Stimulated activated CD4-positive, alpha-beta T cell treated with anti-CD3 and anti-CD28 coated beads, Interleukin-12 subunit alpha, Interleukin-12 subunit beta, amount 100 ng/mL, for 24 hours (primary cell): ENCODE measurements at regions not wholly inside any gene's neighbourhood (a gene's known extent, or its start where the extent isn't known, plus 50 kb on each side); places are given as distances from the start of the nearest gene placed in this dataset.

ENCODE experiments used
- DNase-seq, 2 experiments: peaks; one replicate each; pipeline ENCODE4 v3.0.0-alpha.2; 2020; ENCODE audit warnings: low read depth in 2 of 2

DNA sequence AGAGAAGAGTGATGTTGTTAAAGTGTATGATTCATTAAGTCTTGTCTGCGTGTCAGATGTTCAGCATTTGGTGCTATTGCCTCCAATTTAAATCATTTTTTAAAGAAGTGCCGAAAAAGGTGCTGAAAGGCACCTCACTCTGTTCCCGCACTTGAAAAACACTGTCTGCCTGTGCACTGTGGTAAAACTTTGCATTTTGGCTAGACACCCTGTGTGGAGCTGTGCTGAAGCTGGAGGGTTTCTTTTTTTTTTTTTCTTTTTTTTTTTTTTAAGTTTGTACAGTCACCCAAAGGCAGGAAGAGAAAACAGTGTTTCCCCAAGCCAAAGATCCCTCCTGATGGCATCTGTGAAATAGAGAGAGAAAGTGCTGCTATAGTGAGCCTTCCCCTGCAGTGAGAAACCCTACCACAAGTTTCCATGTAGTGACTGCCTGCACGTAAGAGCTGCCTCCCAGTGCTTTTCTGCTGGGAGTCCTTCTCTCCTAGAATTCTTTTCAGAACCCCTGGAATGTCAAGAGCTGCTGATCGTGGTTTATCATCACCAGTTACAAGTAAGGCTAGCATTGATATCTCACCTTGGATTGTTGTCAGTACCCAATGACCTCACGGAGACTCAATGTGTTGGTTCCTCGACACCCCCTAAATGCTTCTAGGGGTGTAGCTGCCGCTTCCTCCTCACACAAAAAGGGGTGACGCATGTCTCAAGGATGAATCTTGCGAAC lies 116.0 kb upstream of the SOX9 start:
- DNase-seq, result no peak

DNA sequence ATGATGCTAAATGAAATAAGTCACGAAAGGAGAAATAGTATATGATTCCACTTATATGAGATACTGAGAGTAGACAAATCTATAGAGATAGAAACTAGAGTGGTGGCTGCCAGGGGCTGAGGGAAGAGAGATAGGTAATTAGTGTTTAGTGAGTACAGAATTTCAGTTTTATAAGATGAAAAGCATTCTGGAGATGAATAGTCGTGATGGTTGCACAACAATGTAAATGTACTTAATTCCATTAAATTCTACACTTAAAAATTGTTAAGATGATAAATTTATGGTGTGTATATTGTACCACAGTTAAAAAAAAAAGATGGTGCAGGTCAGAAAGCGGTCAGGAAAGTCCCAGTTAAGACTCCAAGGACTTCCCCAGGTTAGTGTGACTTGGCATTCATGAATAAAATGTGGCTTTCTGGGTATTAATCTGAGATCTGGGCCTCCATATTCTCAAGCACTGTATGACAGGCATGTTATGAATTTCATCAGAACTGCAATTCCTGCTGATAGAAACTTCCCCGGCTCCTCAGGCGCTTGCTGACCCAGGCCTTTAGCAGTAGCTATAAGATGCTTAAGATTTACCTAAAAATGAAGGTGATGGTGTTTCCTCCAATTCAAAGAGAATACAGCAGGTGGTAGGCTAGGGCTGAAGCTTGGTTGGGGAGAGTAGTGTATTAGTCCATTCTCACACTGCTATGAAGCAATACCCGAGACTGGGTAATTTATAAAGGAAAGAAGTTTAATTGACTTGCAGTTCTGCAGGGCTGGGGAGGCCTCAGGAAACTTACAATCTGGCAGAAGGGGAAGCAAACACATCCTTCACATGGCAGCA lies 115.3 kb upstream of the SOX9 start:
- DNase-seq, result no peak

DNA sequence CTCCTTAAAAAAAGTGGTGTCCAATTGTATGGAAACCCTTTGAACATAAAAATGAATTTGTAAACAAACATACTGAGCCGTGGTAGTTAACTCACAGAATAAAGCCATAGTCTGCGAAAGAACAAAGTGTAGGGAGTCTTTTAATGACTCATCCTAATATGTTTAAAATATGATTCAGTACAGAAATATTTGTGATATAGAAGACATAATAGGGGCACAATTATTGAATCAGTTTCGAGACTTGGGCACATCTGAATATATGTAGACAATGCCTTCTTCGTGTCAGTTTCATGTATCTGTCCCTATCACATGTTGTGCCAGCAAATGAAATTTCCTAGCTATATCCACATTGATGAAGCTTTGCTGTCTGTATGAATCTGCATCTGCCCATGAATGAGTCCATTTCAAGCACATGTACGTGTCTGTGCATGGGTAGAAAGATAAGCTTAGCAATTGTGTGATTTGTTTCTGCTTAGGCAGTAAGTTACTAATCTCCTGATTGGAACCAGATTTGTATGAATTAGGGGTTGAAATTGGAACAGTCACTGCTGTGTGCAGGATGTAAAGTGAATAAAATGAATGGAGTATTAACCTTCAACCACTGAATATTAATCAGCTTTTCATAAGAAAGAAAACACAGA lies 112.5 kb upstream of the SOX9 start:
- DNase-seq, result no peak

DNA sequence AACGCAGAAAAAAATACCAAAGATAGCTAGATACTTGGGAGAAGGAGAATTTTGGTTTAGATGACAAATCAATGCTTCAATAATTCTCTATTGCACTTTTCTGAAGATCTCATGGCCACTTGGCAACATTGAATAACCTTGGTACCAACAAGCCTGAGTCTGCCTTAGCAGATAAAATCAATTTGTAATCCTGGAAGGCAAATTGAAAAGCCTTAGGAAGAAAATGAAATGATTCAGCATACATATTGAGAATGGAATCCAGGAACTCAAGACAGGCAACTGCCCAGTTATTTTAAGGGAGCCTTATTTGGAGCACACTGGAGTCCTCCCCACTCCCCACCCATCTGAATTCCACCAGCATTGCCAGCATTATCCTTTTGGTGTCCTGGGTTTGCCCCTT lies 109.3 kb upstream of the SOX9 start:
- DNase-seq, result no peak

DNA sequence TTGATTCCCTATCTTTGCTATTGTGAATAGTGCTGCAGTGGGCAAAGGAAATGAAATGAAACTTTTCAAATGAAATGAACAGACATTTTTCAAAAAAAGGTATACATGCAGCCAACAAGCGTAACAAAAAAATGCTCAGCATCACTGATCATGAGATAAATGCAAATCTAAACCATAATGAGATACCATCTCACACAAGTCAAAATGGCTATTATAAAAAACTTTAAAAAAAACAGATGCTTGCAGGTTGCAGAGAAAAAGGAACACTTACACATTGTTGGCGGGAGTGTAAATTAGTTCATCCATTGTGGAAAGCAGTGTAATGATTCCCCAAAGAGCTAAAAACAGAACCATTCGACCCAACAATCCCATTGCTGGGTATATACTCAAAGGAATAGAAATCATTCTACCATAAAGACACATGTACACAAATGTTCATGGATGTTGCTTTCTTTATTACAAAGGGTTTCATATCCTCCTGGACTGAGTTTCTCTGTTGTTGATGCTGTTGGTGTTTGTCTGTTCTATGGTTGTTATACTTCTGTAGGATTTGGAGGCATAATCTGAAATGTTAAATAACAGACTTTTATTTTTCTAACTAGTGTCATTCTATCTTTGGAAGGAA lies 99.3 kb upstream of the SOX9 start:
- no peak for DNase-seq

DNA sequence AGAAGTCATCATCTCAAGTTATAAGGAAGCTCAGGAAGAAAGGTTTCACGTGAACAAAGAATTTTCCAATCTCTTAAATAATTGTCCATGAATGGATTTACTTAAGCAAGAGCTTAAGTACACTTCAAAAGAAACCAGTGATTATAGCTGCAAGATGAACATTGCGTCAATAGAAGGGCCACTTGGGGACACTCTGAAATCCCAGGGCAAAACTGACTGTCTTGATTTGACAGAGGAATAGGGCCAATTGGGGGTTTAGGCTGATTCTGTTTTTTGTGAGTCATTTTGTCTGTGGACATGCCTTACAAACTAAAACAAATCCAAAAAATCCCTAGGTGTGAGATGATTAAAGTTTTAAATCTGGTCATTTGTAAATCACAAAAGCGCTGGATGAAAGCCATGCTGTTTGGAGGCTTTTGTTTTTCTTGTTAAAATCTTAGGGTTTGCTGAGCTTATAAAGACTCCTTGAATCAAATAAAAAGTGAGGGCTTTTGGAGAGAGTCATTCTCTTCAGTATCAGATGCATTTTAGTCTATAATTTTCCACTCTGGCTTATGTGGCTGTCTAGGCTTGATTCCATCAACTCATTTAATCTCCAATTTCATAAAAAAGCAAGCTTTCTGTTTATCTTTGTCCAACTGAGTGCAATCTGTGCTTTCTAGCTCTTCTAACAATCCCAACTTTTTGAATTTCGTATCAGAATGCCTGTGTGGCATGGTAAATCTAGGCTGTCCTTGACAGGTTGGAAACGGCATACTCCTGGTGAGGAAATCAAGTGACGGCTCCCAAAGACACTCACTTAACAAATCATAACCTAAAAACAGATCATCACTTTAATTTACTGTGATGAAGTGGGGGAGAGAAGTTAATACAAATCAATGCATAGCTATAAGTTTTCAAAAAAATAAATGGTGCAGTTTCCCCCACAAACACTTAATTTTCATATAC lies 98.2 kb upstream of the SOX9 start:
- DNase-seq, result no peak

DNA sequence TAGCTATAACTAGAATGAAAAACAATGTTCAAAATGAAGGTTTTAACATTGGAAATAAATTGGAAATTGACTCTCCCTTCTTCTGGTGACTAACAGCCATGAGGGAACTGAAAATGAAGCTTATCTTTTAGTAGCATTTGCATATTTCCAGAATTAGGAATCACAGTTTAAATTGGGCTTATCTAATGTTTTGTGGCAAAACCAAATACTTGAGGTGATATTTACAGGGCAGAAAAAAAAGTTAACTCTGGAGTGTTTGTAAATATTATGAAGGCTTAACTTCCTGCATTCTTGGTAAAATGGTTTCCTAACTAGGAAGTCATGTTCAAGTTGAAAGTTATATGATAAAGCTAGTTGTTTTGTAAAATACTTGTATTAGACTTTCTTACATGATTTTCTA lies 96.4 kb upstream of the SOX9 start:
- DNase-seq, result no peak

DNA sequence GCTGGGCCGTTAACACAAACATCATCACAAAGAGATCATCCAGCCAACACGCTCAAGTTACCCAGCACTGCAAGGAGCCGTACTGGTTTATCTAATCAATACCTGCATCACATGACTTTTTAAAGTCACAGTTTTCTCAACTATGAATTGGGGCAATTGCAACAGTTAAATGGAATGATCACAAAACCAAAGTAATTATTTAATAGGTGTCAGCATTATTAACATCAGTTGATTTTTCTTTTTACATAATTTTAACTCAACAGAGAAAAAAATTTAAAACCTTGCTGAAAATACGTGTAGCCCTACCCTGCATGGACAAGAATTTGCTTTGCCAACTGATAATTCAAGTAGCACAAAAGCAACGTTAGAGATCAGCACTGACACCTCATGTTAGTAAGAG lies 95.7 kb upstream of the SOX9 start:
- no peak for DNase-seq

DNA sequence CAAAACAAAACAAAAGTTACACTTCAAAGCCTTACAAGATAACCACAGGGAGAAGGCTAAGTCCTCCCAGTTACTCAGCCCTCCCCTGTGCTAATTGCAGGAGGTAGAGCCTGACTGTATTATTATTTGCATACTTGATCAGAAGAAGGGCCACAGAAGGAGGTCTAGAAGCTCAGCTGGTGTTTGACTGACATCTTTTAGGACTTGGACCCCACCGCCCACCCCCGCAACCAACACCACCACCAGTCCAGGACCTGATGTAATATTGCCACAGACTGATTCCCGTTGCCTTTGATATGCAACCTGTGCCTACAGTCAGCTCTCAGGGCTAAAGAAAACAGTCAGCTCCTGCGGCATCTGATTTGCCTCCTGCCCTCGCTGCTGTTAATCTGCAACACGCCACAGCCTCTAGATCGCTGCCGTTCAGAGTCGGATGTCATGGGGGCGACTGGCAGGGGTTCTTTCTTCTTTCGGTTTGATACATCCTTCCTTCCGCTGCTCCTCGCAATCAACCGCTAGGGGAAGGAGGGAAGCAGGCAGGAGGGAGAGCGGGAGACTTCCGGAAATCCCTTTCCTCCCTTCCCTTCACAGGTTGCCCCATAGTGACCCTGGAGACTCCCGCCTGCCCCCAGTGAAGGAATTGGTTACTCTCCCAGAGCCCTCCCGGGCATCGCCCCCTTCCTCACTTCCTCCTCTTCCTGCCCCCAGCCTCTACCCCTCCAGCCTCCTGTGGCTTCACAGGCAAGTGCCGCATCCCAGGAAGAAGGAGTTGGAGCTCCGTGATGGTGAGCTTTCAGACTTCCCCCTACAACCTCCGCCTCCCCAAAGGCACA lies 90.5 kb upstream of the SOX9 start:
- DNase-seq, result peak in 1 of 2 experiments; percentile 0

DNA sequence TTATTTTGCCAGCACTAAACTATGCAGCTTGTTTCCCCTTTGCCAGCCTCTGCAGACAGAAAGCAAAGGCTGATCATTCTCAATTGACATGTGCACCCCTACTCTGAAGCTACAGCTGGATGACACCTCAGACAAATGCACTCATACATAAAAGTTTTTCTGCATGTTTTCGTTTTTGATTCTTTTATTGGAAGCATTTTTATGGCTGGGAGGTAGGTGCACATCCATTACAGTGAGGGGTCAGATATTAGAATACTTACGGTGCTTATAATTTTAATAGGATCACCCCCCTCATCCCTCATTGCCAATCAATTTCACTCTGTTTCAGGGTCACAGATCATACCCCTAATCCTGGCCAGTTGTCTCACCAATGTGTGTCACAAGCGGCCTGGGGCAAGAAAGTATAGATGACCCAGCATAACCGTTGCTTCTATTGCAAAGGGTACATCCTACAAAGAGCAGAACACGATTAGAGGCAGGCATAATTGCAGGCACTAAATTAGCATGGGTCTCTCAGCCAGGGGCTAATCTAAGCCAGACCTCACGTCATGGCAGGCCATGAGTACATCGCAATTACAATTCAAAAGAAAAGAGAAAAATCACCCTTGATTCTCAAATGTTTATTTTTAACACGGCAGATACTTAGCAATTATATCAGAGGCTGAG lies 89.5 kb upstream of the SOX9 start:
- DNase-seq, result no peak

DNA sequence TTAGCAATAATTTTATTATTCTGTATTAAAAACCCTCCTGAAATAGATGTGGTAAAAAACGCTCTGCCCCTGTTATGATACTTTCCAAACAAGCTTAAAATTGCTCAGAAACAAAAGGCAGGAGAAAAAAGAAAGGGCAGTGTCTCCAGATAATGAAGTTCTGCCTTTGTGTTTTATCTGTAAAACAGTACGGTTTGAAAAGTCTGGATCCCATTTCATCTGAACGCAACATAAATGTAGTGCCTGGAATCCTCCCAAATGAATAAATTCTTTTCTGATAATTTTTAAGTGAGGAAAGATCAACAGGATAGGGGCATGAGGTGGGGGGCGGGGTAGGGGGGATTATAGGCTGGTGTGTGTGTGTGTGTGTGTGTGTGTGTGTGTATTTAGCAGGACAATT lies 87.5 kb upstream of the SOX9 start:
- DNase-seq, result no peak

DNA sequence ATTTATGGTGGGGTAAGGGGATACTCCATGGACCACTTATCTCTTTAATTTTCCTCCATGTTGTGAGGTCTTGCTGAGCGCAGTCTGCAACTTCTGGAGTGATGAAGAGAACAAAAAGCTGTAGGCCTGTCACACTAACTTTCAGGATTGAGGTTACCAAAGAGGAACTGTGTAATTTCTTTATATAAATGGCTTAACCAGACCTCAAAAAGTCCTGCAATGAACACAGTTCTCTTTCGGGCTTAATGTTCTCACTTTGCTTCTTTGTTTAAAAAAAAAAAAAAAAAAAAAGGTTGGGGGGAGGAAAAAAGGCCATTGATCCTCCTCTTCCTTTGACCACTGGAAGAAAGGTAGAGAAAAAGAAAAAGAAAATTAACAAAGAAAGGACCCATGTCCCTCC lies 86.8 kb upstream of the SOX9 start:
- DNase-seq, result no peak

DNA sequence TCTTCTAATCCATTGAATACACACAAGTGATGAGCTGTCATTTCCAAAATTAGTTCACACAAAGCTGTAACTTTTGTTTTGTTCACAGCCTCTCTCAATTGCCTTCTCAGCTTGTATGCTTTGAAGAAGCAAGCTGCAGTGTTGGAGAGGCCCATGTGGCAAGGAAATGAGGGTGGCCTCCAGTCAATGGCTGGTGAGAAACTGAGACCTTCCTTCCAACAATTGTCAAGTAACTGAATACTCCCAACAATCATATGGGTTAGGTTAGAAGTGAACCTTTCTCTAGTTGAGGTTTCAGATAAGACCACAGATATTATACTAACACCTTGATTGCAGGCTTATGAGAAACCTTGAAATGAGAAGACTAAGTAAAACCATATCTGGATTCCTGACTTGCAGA lies 82.4 kb upstream of the SOX9 start:
- no peak for DNase-seq

DNA sequence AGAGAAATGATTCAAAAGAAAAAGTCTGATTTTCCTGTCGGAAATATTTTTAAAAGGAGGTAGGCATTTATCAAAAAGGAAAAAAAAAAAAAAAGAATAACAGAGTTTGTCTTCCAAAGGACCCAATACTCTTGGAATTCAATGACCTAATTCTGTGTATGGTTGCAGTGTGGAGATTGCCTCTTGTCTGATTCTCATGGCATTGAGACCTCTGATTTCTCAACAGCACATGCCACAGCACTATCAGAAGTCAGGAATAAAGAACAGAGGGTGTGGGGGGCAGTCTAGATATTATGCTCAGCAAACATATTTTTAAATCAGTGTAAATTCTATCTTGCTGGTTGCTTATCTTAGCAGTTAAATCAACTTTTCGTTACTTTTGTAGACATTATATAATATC lies 81.3 kb upstream of the SOX9 start:
- DNase-seq, result no peak

DNA sequence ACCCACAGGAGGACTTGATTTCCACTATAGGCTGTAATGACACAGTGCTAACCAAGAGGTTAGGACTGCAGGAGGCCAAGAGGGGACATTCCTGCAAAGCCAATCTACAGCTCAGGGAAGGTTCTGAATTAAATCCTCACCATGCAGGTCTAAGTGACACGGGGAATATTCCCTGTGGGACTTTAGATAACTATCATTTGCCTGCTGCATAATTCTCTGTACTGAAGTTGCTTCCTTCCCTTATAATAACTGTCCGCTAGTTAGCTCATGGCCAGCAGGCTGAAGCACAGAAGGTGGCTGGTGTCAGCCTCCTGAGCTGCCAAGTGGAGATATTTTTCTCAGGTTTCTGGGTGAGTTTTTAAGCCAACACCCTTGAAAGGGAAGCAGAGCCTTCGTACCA lies 74.6 kb upstream of the SOX9 start:
- no peak for DNase-seq

DNA sequence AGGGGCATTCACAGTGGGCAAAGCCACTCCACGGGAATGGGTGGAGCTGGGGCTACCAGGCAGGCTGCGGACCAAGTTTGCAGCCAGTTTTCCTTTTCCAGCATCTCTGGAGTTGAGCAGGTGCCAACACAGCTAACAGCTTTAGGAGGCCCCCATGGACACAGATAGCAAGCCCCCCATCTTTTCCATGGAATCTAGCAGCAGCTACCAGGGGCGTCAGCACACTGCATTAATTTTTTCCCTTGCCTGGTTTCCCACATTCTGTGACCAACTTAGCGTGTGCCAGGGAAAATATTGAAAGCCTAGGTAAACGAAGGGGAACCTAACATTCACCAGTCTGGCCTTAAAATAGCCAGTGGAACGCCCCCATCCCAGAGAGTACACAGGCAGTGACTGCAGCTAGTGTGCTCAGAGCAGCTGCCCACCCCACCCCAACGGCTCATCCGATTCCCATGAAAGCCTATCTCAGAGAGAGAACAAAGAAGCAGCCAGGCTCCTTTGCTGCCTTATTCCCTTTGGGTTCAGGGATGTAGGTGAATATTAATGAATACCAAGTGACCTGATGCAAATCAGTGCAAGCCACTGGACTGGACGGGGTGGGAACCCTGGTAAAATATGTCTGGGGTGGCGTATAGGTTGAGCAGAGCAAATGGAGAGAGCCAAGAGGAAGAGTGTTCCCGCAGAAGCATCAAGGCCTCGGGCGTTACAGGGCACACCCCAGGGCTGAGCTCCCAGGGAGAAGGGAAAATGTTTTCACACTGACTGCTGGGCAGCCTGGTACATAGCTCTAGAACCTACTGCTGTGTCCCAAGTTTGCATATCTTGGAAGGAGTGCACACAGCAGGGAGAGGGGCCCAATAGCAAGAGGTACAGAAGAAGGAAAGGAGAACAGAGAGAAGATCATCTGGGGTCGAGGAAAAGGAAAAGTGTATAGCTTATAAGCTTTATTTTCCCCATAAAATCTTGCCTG lies 73.9 kb upstream of the SOX9 start:
- DNase-seq, result no peak

DNA sequence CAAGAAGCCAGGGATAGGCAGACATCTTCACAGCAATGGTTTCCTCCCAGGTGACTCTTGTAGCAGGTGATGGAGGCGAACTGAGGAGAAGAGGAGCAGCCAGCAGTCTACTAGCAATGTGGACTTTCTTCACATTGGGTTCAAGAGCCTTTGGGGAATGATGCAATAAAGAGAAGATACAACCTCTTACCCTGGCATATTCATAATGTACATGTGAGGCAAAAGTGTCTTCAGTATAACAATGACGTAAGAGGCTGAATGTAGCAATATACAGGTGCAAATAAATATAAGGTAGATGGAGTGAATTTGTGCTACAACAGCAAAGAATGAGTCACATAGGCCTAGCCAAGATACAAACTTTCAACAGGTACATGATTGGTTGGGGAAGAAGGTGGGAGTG lies 70.9 kb upstream of the SOX9 start:
- DNase-seq, result no peak

DNA sequence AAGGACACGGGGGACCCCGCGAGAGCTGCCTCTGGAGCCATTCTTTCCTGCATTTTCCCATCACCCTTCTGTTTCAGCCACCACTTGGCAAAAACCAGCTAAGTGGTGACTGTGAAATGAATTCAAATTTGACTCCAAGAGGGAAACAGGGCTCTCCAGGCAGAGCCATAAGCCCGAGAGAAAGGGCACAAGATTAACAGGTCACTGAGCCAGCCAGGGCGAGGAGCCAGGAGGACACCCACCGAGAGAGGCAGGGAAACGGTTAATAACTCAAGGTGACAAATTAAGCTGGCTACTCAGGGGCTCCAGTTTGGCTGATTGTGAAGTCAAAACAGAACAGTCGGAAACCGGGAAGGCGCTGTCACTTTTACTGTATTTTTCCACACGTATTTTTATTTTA lies 67.8 kb upstream of the SOX9 start:
- DNase-seq, result no peak

DNA sequence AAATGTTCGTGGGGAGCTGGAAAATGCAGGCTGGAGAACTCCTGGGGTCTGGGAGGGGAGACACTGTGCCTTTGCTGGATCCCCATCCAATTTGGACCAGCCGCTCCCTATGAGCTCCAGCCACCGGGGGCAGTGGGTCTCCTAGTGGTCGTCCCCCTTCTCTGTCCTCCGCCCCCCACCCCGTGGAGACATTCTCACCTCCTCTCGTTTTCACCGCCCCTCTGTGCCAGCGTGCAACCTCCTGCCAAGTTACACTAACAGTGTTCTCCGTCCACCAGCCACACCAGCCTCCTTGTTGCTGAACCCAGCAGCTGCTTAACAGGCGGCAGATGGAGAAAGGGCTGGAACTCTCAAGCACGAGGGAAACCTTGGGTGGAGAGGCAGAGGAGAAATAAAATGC lies 67.4 kb upstream of the SOX9 start:
- DNase-seq, result no peak
